ENCODE measurements at regions not wholly inside any gene's neighbourhood (a gene's known extent, or its start where the extent isn't known, plus 50 kb on each side); places are given as distances from the start of the nearest gene placed in this dataset.

DNA sequence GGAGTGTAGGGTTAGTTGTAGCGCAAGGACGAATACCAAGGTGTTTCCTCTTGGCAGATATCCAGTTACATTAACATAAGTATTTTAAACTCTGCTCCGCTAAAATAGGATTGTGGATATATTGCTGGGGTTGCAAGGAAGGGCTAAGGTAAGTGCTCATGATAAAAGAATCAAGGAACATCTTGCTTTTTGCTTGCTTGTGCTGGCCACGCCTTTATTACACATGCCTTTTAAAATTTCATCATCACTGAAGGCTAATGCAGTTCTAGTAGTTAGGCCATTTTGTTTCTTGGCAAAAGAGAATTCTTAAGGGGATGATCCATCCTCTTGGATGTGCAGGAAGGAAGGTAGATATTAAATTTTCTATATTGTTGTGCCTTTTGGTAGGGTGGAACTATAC, 415.6 kb upstream of the TPM1 start:
- Histone ChIP-seq H3K4me3 (ENCODE audit: low read length in 2 of 2) (no peak overlapping the region), H4K8ac (ENCODE audit: low read depth, low read length) (no peak overlapping the region), H3K9ac (ENCODE audit: low read depth, low read length, poor library complexity) (no peak overlapping the region), H3K79me1 (ENCODE audit: low read depth, low read length) (no peaks in the 10 kb centered on the region), H2BK5ac (ENCODE audit: low read length) (no peak overlapping the region), H3K9me3 (replicated peaks in 1 of 2; ENCODE audit: control insufficient read depth in 2 of 2, insufficient read depth in 1 of 2, low read depth in 1 of 2, low read length in 2 of 2) (no peaks in the 10 kb centered on the region), H2AFZ (ENCODE audit: low read length) (no peak overlapping the region), H3K4ac (ENCODE audit: low read length) (no peak overlapping the region), H3K4me1 (ENCODE audit: control insufficient read depth in 2 of 2, insufficient read depth in 1 of 2, low read depth in 1 of 2, low read length in 2 of 2) (peaks cover 0 to 4% of the 10 kb centered on the region in 2 donors), H2BK15ac (ENCODE audit: low read length) (no peak overlapping the region), H3K36me3 (replicated peaks in 1 of 2; ENCODE audit: control insufficient read depth in 2 of 2, insufficient read depth in 2 of 2, low read length in 2 of 2) (no peaks in the 10 kb centered on the region), H4K91ac (ENCODE audit: low read depth, low read length, poor library complexity) (no peak overlapping the region), H3K27me3 (ENCODE audit: control insufficient read depth in 3 of 3, insufficient read depth in 3 of 3, low read depth in 1 of 3, low read length in 3 of 3) (no peaks in the 10 kb centered on the region), H2BK12ac (ENCODE audit: low read length) (no peak overlapping the region), H3K27ac (replicated peaks; ENCODE audit: low read length) (no peak overlapping the region), H2BK120ac (ENCODE audit: low read depth, low read length) (no peak overlapping the region), H2AK5ac (ENCODE audit: low read depth, low read length) (no peak overlapping the region), H3K4me2 (ENCODE audit: insufficient read depth, low read length, poor library complexity, severe bottlenecking) (no peak overlapping the region), H3K23ac (ENCODE audit: low read depth, low read length, poor library complexity) (no peak overlapping the region), H3K14ac (ENCODE audit: low read length) (no peak overlapping the region), H3K18ac (ENCODE audit: low read length) (no peak overlapping the region)
- no CpG with 5 or more reads among the region's 4 CpGs for WGBS, 2 donors (ENCODE audit: extremely low coverage in 2 of 2, insufficient read length in 2 of 2, insufficient replicate concordance in 1 of 2)
- DNase-seq (ENCODE audit: low spot score) = no peak

DNA sequence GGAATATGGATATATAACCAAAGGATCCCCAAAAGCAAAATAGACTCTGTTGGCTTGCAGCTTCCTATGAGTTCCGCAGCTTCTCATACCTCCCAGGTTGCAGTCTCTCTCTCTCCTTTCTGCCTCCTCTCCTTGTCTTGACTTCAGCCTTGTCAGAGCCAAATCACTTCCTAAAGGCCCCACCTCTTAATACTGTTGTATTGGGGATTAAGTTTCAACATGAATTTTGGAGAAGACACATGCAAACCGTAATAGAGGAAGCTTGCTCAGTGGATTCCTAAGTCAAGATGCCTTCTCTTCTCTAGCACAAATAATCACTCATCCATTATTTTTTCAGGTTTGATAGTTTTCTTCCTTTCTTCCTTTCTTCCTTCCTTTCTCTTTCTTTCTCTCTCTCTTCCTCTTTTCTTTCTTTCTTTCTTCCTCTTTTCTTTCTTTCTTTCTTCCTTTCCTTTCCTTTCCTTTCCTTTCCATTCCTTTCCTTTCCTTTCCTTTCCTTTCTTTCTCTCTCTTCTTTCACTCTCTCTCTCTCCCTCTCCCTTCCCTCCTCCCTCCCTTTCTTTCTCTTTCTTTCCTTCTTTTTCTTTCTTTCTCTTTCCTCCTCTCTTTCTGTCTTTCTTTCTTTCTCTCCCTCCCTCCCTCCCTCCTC, 411.3 kb upstream of the TPM1 start:
- H3K4me2 ChIP-seq (ENCODE audit: insufficient read depth, low read length, poor library complexity, severe bottlenecking) = no peak overlapping the region
- no CpG with 5 or more reads among the region's 2 CpGs for WGBS, 2 donors (ENCODE audit: extremely low coverage in 2 of 2, insufficient read length in 2 of 2, insufficient replicate concordance in 1 of 2)
- no peak overlapping the region for H2BK120ac ChIP-seq (ENCODE audit: low read depth, low read length)
- no peak overlapping the region for H3K27ac ChIP-seq (replicated peaks; ENCODE audit: low read length)
- H3K9me3 ChIP-seq (replicated peaks in 1 of 2; ENCODE audit: control insufficient read depth in 2 of 2, insufficient read depth in 1 of 2, low read depth in 1 of 2, low read length in 2 of 2) = no peaks in the 10 kb centered on the region
- no peak overlapping the region for H3K14ac ChIP-seq (ENCODE audit: low read length)
- H3K9ac ChIP-seq (ENCODE audit: low read depth, low read length, poor library complexity) = no peak overlapping the region
- H3K79me1 ChIP-seq (ENCODE audit: low read depth, low read length) = no peaks in the 10 kb centered on the region
- H3K23ac ChIP-seq (ENCODE audit: low read depth, low read length, poor library complexity) = no peak overlapping the region
- H4K91ac ChIP-seq (ENCODE audit: low read depth, low read length, poor library complexity) = no peak overlapping the region
- H3K4me1 ChIP-seq (ENCODE audit: control insufficient read depth in 2 of 2, insufficient read depth in 1 of 2, low read depth in 1 of 2, low read length in 2 of 2) = peaks cover 0 to 2% of the 10 kb centered on the region in 2 donors
- no peak overlapping the region for H2BK5ac ChIP-seq (ENCODE audit: low read length)
- H2BK12ac ChIP-seq (ENCODE audit: low read length) = no peak overlapping the region
- H3K4me3 ChIP-seq (ENCODE audit: low read length in 2 of 2) = no peak overlapping the region
- no peaks in the 10 kb centered on the region for H3K27me3 ChIP-seq (ENCODE audit: control insufficient read depth in 3 of 3, insufficient read depth in 3 of 3, low read depth in 1 of 3, low read length in 3 of 3)
- no peaks in the 10 kb centered on the region for H3K36me3 ChIP-seq (replicated peaks in 1 of 2; ENCODE audit: control insufficient read depth in 2 of 2, insufficient read depth in 2 of 2, low read length in 2 of 2)
- H3K18ac ChIP-seq (ENCODE audit: low read length) = no peak overlapping the region
- H2AFZ ChIP-seq (ENCODE audit: low read length) = no peak overlapping the region
- DNase-seq (ENCODE audit: low spot score) = no peak
- no peak overlapping the region for H3K4ac ChIP-seq (ENCODE audit: low read length)
- no peak overlapping the region for H2BK15ac ChIP-seq (ENCODE audit: low read length)
- H2AK5ac ChIP-seq (ENCODE audit: low read depth, low read length) = no peak overlapping the region
- no peak overlapping the region for H4K8ac ChIP-seq (ENCODE audit: low read depth, low read length)

DNA sequence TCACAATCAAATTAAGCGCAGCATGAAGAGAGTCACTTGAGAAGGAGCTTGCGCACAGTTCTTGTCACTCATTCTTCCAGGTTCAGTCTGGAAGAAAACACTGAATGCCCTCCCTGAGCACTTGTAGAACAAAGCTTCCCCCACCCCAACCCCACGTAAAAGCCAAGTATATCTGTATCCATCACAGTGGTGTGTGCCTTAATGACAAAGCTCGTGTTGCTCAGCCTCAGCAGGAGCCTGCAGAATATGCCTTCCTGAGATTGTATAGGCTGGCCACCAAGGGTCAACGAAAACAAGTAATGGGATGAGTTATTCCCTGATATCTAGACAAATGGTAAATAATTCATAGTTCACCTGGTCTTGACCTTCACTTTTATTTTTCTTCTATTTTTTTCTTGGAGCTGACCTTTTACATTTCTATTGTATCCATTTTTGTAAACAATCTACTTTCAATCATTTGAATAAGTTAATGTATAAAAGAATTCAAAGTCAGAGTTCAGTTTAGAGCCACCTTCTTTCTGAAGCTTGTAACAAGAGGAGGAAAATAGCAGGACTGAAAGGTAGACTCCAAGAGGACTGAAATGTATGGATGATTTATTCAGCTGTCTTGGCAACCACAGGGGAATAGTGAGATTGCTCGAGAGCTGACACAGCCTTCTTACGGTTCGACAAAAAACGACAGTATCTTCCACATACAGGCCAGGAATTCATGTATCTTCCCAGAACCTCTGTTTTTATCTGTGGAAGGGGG, 405.5 kb upstream of the TPM1 start:
- Histone ChIP-seq H3K79me1 (ENCODE audit: low read depth, low read length) (no peaks in the 10 kb centered on the region), H3K27me3 (ENCODE audit: control insufficient read depth in 3 of 3, insufficient read depth in 3 of 3, low read depth in 1 of 3, low read length in 3 of 3) (no peaks in the 10 kb centered on the region), H3K4ac (ENCODE audit: low read length) (no peak overlapping the region), H3K27ac (replicated peaks; ENCODE audit: low read length) (no peak overlapping the region), H3K18ac (ENCODE audit: low read length) (no peak overlapping the region), H3K9me3 (replicated peaks in 1 of 2; ENCODE audit: control insufficient read depth in 2 of 2, insufficient read depth in 1 of 2, low read depth in 1 of 2, low read length in 2 of 2) (no peaks in the 10 kb centered on the region), H3K14ac (ENCODE audit: low read length) (no peak overlapping the region), H2BK5ac (ENCODE audit: low read length) (no peak overlapping the region), H3K4me2 (ENCODE audit: insufficient read depth, low read length, poor library complexity, severe bottlenecking) (no peak overlapping the region), H3K4me1 (ENCODE audit: control insufficient read depth in 2 of 2, insufficient read depth in 1 of 2, low read depth in 1 of 2, low read length in 2 of 2) (peaks cover 5 to 20% of the 10 kb centered on the region in 2 donors), H3K4me3 (ENCODE audit: low read length in 2 of 2) (no peak overlapping the region), H4K8ac (ENCODE audit: low read depth, low read length) (peak overlapping the region; percentile 23), H3K23ac (ENCODE audit: low read depth, low read length, poor library complexity) (no peak overlapping the region), H3K36me3 (replicated peaks in 1 of 2; ENCODE audit: control insufficient read depth in 2 of 2, insufficient read depth in 2 of 2, low read length in 2 of 2) (no peaks in the 10 kb centered on the region), H2AFZ (ENCODE audit: low read length) (peak overlapping the region; percentile 38), H2AK5ac (ENCODE audit: low read depth, low read length) (no peak overlapping the region), H2BK15ac (ENCODE audit: low read length) (no peak overlapping the region), H4K91ac (ENCODE audit: low read depth, low read length, poor library complexity) (no peak overlapping the region), H3K9ac (ENCODE audit: low read depth, low read length, poor library complexity) (no peak overlapping the region), H2BK12ac (ENCODE audit: low read length) (no peak overlapping the region), H2BK120ac (ENCODE audit: low read depth, low read length) (no peak overlapping the region)
- WGBS, 2 donors (ENCODE audit: extremely low coverage in 2 of 2, insufficient read length in 2 of 2, insufficient replicate concordance in 1 of 2) = no CpG with 5 or more reads among the region's 9 CpGs
- no peak for DNase-seq (ENCODE audit: low spot score)

DNA sequence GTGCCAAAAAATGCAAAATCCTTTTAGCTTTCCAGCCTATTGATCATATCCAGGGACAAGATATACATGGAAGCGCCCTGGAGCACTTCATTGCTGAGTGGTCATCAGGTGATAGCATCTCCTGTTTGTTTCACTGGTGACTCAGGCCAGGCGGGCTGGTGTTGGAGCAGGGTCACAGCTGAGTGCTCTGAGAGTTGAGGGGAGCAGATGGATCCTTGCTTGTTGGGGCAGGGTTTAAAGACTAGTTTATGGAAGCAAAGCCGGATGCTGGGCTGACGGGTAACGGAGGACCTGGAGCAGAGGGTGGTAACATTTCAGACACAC, 405.0 kb upstream of the TPM1 start:
- no peak overlapping the region for H3K18ac ChIP-seq (ENCODE audit: low read length)
- H2AFZ ChIP-seq (ENCODE audit: low read length) = peak overlapping the region; percentile 38
- H3K4me3 ChIP-seq (ENCODE audit: low read length in 2 of 2) = no peak overlapping the region
- peaks cover 5 to 20% of the 10 kb centered on the region in 2 donors for H3K4me1 ChIP-seq (ENCODE audit: control insufficient read depth in 2 of 2, insufficient read depth in 1 of 2, low read depth in 1 of 2, low read length in 2 of 2)
- H3K14ac ChIP-seq (ENCODE audit: low read length) = no peak overlapping the region
- no peak overlapping the region for H3K4ac ChIP-seq (ENCODE audit: low read length)
- H3K79me1 ChIP-seq (ENCODE audit: low read depth, low read length) = no peaks in the 10 kb centered on the region
- no peak overlapping the region for H3K4me2 ChIP-seq (ENCODE audit: insufficient read depth, low read length, poor library complexity, severe bottlenecking)
- no peak overlapping the region for H2BK120ac ChIP-seq (ENCODE audit: low read depth, low read length)
- no peak overlapping the region for H3K23ac ChIP-seq (ENCODE audit: low read depth, low read length, poor library complexity)
- no peak overlapping the region for H2BK15ac ChIP-seq (ENCODE audit: low read length)
- H4K91ac ChIP-seq (ENCODE audit: low read depth, low read length, poor library complexity) = no peak overlapping the region
- H4K8ac ChIP-seq (ENCODE audit: low read depth, low read length) = no peak overlapping the region
- no peak overlapping the region for H3K27ac ChIP-seq (replicated peaks; ENCODE audit: low read length)
- H3K27me3 ChIP-seq (ENCODE audit: control insufficient read depth in 3 of 3, insufficient read depth in 3 of 3, low read depth in 1 of 3, low read length in 3 of 3) = no peaks in the 10 kb centered on the region
- H3K9me3 ChIP-seq (replicated peaks in 1 of 2; ENCODE audit: control insufficient read depth in 2 of 2, insufficient read depth in 1 of 2, low read depth in 1 of 2, low read length in 2 of 2) = no peaks in the 10 kb centered on the region
- H2AK5ac ChIP-seq (ENCODE audit: low read depth, low read length) = no peak overlapping the region
- H2BK5ac ChIP-seq (ENCODE audit: low read length) = no peak overlapping the region
- no CpG with 5 or more reads among the region's 5 CpGs for WGBS, 2 donors (ENCODE audit: extremely low coverage in 2 of 2, insufficient read length in 2 of 2, insufficient replicate concordance in 1 of 2)
- no peak for DNase-seq (ENCODE audit: low spot score)
- H2BK12ac ChIP-seq (ENCODE audit: low read length) = no peak overlapping the region
- H3K9ac ChIP-seq (ENCODE audit: low read depth, low read length, poor library complexity) = no peak overlapping the region
- H3K36me3 ChIP-seq (replicated peaks in 1 of 2; ENCODE audit: control insufficient read depth in 2 of 2, insufficient read depth in 2 of 2, low read length in 2 of 2) = no peaks in the 10 kb centered on the region
